Omental fat pad (tissue), 3 donors: ENCODE measurements at regions not wholly inside any gene's neighbourhood (a gene's known extent, or its start where the extent isn't known, plus 50 kb on each side); places are given as distances from the start of the nearest gene placed in this dataset.

Experiments
- ATAC-seq: fragments of 150-250 bp; one replicate; pipeline ENCODE4 v1.9.1; 2016; ENCODE audit warnings: mild to moderate bottlenecking, moderate library complexity; ENCODE audit not compliant: low FRiP score
- DNase-seq: peaks from one replicate; pipeline ENCODE4 v3.0.0-alpha.2; 2019; ENCODE audit warnings: low spot score
- TF ChIP-seq, protein P1 (sequence below), 3 donors: fragments of 450-650 bp; IDR thresholded peaks; one replicate each; pipeline ENCODE4 v1.5.1; 2016 to 2017; ENCODE audit warnings: antibody characterized with exemption in 3 of 3, mild to moderate bottlenecking in 3 of 3, moderate library complexity in 2 of 3

DNA sequence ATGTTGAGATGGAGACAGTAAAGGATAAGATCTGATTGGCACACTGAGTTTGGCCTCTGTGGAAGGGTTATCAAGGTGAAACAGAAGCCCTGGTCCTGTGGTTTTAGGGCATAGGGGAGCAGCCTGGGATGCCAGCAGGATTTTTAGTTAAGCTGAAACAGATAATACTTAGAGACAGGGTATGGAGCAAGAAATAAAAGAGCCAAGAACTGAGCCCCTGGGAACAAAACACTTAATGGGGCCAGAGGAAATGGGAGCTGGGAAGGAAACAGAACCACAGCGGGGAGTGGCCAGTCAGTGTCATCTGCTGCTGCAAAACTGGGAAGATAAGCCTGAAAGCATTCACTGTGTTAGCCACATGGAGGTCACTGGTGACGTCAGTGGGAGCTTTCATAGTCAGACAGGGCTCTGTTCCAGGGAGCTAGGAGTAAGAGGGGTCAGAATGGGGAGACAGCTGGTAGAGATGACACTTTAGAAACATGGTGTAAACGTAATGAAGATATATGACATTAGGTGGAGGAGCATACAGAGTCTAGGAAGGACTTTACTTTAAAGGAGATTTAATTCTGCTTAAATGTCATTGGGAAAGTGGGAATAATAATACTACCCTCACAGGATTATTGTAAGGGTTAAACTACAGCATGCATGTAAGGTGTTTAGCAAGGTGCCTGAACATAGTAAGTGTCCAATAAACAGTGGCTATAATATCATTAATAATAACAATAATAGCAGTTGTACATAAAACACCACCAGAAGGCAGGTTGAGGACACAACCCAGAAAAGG, 172.7 kb upstream of the CTNNB1 start:
- DNase-seq (peak; percentile 35), ATAC-seq (peak; percentile 79)
- TF ChIP-seq, protein P1, sequence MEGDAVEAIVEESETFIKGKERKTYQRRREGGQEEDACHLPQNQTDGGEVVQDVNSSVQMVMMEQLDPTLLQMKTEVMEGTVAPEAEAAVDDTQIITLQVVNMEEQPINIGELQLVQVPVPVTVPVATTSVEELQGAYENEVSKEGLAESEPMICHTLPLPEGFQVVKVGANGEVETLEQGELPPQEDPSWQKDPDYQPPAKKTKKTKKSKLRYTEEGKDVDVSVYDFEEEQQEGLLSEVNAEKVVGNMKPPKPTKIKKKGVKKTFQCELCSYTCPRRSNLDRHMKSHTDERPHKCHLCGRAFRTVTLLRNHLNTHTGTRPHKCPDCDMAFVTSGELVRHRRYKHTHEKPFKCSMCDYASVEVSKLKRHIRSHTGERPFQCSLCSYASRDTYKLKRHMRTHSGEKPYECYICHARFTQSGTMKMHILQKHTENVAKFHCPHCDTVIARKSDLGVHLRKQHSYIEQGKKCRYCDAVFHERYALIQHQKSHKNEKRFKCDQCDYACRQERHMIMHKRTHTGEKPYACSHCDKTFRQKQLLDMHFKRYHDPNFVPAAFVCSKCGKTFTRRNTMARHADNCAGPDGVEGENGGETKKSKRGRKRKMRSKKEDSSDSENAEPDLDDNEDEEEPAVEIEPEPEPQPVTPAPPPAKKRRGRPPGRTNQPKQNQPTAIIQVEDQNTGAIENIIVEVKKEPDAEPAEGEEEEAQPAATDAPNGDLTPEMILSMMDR (IDR thresholded peaks at IDR 0.05) = no peak

DNA sequence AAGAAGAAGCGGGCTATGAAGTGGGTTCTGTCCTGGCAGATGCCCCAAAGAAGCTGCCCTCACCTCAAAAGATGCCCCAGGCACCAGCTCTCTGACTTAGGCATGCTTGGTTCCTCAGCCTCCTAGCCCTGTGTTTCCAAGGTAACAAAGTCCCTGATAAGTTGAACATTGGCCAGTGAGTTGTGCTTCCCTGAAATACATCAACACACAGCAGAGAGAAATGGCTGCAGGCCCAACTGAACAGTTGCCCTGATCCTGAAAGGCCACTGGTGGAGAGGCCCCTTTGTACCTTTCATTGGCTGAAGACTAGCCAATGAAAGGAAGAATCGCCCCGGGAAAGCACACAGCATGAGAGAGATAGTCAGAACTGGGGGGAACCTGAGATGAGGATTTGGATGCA, 169.9 kb upstream of the CTNNB1 start:
- no peak for DNase-seq
- no peak for ATAC-seq
- TF ChIP-seq, protein P1 (IDR thresholded peaks at IDR 0.05) = no peak

DNA sequence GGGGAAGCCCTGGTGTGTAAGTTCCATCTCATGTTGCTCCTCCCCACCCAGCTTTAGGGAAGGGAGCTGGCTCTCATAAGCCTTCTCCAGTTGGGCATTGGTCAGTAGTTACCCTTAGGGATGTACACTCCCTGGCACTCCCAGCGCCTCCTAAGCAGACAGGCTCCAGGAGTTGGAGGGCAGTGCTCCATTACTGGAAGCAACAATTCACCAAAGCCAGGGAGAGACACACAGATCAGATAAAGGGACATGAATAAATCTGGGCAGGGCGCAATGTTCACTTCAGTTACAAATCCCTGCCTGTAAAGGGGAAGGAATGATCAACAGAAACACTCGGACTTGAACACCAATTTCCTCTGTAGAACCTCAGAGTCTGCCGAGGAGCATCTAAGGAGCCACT, 169.1 kb upstream of the CTNNB1 start:
- DNase-seq = no peak
- TF ChIP-seq, protein P1 (IDR thresholded peaks at IDR 0.05) = no peak
- no peak for ATAC-seq

DNA sequence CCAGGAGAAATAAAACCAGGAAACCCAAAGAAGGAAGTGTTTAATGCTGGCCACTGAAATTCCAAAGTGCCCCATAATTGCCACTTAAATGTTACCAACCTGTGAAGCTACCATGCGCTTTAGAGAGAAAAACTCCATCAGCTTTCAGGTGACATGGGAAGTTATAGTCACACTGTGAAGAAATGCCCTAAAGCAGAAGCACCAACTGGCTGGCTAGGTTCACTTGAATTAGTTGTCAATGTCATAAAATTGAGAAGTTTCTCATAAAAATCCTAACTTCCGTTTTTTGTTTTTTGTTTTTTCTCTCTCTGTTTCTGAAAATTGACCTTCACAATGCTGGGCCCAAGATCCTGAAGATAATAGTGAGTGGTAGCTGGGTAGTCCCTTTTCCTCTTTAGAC, 167.9 kb upstream of the CTNNB1 start:
- ATAC-seq (no peak), DNase-seq (no peak)
- TF ChIP-seq, protein P1 (IDR thresholded peaks at IDR 0.05) = no peak

DNA sequence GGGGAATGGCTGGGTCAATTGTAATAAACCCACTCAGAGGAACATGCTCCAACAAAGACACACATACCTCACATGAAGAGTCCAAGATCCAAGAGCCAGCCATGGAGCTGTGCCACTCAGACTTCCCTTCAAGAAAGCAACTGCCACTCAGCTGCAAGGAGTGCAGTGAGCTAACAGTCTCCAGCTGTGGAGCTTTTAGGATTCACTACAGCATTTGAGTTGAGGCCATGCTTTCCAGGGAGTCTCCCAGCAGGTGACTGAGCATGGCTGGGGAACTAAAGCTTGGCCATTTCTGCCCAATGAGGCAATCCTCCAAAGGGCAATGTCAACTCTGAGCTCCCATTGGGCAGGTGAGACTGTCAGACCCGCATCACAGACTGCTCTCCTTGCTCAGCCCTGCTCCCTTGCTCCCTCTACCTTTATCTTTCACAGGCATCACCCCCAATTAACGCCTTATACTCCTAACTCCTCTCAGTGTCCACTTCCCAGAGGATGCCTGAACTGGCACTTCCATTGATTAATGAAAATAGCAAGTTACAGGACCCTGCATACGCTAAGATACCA, 165.3 kb upstream of the CTNNB1 start:
- no peak for DNase-seq
- TF ChIP-seq, protein P1 (IDR thresholded peaks at IDR 0.05) = no peak
- ATAC-seq = no peak

DNA sequence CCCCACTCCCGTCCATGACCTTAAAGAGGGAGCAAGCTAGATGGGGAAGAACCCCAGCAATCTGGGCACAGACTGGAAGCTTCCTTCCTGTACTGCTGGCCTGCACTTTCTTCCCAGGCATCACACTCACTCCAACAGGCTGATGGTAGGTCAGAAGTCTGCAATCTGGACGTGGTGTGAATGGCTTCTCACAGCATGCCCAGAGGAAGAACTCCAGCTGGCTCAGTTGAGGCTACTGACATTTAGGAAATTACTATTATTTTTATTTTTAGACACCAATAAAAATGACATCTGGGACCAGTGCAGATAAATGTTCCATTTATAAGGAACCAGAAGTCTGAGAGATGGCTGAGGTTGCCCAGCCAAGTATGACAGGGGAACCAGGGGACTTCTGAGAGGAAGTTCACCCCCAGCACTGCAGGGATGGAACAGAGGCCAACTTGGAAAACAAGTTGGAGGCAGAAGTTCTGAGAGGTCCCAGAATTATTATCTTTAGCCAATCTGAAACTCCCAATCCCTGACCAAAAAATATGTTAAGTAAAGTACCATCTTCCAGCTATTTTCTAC, 163.8 kb upstream of the CTNNB1 start:
- DNase-seq (no peak), ATAC-seq (no peak)
- TF ChIP-seq, protein P1 (IDR thresholded peaks at IDR 0.05) = no peak
